Activated CD8-positive, alpha-beta T cell treated with anti-CD3 and anti-CD28 coated beads for 36 hours (primary cell): ENCODE measurements at regions not wholly inside any gene's neighbourhood (a gene's known extent, or its start where the extent isn't known, plus 50 kb on each side); places are given as distances from the start of the nearest gene placed in this dataset.
A peak's percentile ranks its signal among the peaks of the same experiment; 100 is the strongest.

ENCODE experiments used
- ATAC-seq: fragments of 200-7000 bp; cut with Tn5 transposase; one replicate; pipeline ENCODE4 v1.10.0; 2021; ENCODE audit warnings: mild to moderate bottlenecking, moderate library complexity
- CTCF ChIA-PET: fragments of 350-600 bp; sonication (Branson Sonifier 250); formaldehyde crosslinking; loops from one replicate; lab custom pipeline; 2021; ENCODE audit warnings: antibody characterized with exemption; lab: Charles Lee
- POLR2A ChIA-PET: fragments of 350-600 bp; sonication (Branson Sonifier 250); formaldehyde crosslinking; loops from one replicate; lab custom pipeline; 2021; ENCODE audit warnings: antibody characterized with exemption; lab: Charles Lee
- DNase-seq: peaks from one replicate; pipeline ENCODE4 v3.0.0-alpha.2; 2020
- H3K27ac Mint-ChIP-seq: one replicate; pipeline ENCODE4 v1.8.0; 2021; ENCODE audit warnings: mild to moderate bottlenecking, mixed read lengths
- H3K27me3 Mint-ChIP-seq: one replicate; pipeline ENCODE4 v1.8.0; 2021; ENCODE audit warnings: mixed read lengths
- H3K36me3 Mint-ChIP-seq: one replicate; pipeline ENCODE4 v1.8.0; 2021; ENCODE audit warnings: low read depth, mixed read lengths
- H3K4me1 Mint-ChIP-seq: one replicate; pipeline ENCODE4 v1.8.0; 2021; ENCODE audit warnings: low read depth, mixed read lengths
- H3K4me3 Mint-ChIP-seq: one replicate; pipeline ENCODE4 v1.8.0; 2021; ENCODE audit warnings: mild to moderate bottlenecking, moderate library complexity, mixed read lengths
- H3K9me3 Mint-ChIP-seq: one replicate; pipeline ENCODE4 v1.8.0; 2021; ENCODE audit warnings: mixed read lengths
- intact Hi-C: fragments of 100-400 bp; cut with micrococcal nuclease; formaldehyde crosslinking; loops from one replicate; pipeline ENCODE4 v1.10.0; 2022
- TF ChIP-seq, protein P1 (sequence below): fragments of 200-600 bp; IDR thresholded peaks from one replicate; pipeline ENCODE4 v1.8.0; 2022; ENCODE audit warnings: antibody characterized with exemption, mild to moderate bottlenecking

DNA sequence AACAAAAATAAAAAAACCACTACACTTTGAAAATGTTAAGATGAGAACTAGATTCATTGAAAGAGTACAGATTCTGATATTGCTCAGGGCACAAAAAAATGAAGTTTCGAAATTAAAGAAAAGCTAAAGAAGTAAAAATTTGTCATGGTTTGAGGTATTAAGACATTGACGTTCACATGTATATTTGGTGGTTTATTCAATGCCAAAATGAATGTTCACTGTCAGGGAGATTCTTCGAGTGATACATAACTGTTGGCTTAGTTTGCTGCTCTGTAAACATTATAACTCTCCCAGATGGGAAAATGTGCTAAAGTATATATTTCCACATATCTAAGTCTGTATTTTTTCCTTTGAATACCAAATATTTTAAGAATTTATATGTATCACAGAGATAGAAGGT, 345.0 kb downstream of the SEMA3D start:
- no peak for DNase-seq
- Mint-ChIP-seq H3K4me3 (no peak overlapping the region), H3K36me3 (no peaks in the 10 kb centered on the region), H3K27me3 (no peaks in the 10 kb centered on the region), H3K4me1 (no peaks in the 10 kb centered on the region), H3K9me3 (no peaks in the 10 kb centered on the region), H3K27ac (no peak overlapping the region)
- TF ChIP-seq, protein P1, sequence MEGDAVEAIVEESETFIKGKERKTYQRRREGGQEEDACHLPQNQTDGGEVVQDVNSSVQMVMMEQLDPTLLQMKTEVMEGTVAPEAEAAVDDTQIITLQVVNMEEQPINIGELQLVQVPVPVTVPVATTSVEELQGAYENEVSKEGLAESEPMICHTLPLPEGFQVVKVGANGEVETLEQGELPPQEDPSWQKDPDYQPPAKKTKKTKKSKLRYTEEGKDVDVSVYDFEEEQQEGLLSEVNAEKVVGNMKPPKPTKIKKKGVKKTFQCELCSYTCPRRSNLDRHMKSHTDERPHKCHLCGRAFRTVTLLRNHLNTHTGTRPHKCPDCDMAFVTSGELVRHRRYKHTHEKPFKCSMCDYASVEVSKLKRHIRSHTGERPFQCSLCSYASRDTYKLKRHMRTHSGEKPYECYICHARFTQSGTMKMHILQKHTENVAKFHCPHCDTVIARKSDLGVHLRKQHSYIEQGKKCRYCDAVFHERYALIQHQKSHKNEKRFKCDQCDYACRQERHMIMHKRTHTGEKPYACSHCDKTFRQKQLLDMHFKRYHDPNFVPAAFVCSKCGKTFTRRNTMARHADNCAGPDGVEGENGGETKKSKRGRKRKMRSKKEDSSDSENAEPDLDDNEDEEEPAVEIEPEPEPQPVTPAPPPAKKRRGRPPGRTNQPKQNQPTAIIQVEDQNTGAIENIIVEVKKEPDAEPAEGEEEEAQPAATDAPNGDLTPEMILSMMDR, result no peak
- ChIA-PET CTCF (no interaction called here), POLR2A (no interaction called here)
- ATAC-seq, result no peak
- intact Hi-C loops, result no loop called here

DNA sequence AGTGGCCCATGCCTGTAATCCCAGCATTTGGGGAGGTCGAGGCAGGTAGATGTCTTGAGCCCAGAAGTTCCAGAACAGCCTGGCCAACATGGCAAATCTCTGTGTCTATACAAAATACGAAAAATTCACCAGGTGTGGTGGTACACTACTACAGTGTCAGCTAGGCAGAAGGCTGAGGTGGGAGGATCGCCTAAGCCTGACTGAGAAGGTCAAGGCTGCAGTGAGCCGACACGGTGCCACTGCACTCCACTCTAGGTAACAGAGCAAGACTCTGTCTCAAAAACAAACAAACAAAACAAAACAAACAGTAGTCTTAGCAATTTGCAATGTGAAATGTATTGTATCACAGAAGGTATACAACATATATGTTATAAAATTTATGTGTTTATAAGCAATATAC, 348.0 kb downstream of the SEMA3D start:
- H3K36me3 Mint-ChIP-seq, result no peaks in the 10 kb centered on the region
- POLR2A ChIA-PET, result no interaction called here
- H3K9me3 Mint-ChIP-seq, result no peaks in the 10 kb centered on the region
- TF ChIP-seq, protein P1, result no peak
- intact Hi-C loops, result no loop called here
- CTCF ChIA-PET, result no interaction called here
- H3K27ac Mint-ChIP-seq, result no peak overlapping the region
- no peaks in the 10 kb centered on the region for H3K27me3 Mint-ChIP-seq
- no peaks in the 10 kb centered on the region for H3K4me1 Mint-ChIP-seq
- DNase-seq, result no peak
- ATAC-seq, result no peak
- H3K4me3 Mint-ChIP-seq, result no peak overlapping the region

DNA sequence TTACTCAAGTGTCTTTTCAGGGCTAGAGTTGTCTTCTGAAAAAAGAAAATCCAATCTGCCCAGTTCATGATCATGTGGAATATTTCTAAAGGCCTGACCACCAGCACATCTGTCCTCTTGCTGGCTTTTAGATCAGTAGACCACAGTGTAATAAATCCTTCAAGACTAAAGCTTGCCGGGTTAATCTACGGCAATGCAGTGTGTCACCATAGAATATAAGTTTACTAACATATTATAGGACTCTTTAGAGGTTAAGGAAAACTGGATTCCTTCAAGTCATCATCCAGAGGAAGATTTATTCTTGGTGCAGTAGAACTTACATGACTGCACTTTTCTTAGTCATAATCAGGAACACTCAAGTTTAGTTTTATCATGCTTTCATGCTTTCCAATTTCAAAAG, 349.5 kb downstream of the SEMA3D start:
- Mint-ChIP-seq H3K27ac (no peak overlapping the region), H3K36me3 (no peaks in the 10 kb centered on the region), H3K9me3 (no peaks in the 10 kb centered on the region), H3K27me3 (no peaks in the 10 kb centered on the region), H3K4me3 (no peak overlapping the region), H3K4me1 (no peaks in the 10 kb centered on the region)
- no peak for DNase-seq
- CTCF ChIA-PET, result no interaction called here
- POLR2A ChIA-PET, result no interaction called here
- TF ChIP-seq, protein P1, result no peak
- no peak for ATAC-seq
- intact Hi-C loops, result no loop called here

DNA sequence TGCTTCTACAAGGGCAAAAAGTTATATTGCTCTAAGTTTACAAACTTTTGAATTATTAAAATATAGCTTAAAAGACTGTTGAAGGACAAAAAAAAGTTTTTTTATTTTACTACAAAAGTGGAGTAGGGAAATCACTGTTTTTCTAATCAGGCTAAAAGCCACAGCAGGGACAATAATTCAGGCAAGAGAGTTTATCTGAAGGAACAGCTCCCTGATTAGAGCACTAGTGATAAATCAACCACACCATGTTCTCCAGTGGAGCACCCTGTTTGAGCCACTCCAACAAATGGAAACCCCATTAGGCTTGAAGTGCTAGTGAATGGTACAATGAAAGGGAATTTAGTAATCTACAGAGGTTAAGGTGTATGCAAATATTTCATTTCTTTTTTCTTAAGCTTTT, 357.1 kb downstream of the SEMA3D start:
- H3K36me3 Mint-ChIP-seq, result no peaks in the 10 kb centered on the region

DNA sequence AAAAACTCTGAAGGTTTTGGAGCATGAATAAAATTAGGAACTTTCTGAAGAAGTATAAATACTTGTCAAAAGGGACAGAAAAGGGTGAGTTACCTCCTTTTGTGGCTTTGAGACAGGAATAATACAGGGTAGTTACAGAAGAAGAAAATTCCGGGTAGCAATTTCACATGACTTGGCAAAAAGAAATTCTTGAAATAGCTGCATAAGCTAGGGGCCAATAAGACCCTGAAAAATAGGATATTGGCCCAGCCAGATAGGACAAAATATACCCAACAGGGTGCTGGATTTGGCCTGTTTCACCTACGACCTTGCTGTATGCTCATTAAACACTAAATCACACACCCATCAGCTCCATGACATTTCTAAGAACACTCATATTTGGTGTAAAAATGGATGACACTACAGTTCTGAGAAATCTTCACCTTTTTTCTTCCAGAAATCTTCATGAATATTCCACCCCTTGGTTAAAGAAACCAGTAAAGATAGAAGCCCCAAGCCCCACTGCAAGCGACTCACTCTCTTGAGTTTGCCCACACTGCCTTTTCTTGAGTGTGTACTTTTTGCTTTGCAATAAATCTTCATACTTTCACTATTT, 362.7 kb downstream of the SEMA3D start:
- intact Hi-C loops, result no loop called here
- no peaks in the 10 kb centered on the region for H3K9me3 Mint-ChIP-seq
- no peaks in the 10 kb centered on the region for H3K36me3 Mint-ChIP-seq
- ATAC-seq, result no peak
- H3K27me3 Mint-ChIP-seq, result no peaks in the 10 kb centered on the region
- POLR2A ChIA-PET, result no interaction called here
- CTCF ChIA-PET, result no interaction called here
- TF ChIP-seq, protein P1, result no peak
- H3K27ac Mint-ChIP-seq, result no peak overlapping the region
- peak; percentile 2 for DNase-seq
- no peaks in the 10 kb centered on the region for H3K4me1 Mint-ChIP-seq
- H3K4me3 Mint-ChIP-seq, result no peak overlapping the region

More for the DNA sequence above, 357.1 kb downstream of the SEMA3D start:
- Mint-ChIP-seq H3K9me3 (no peaks in the 10 kb centered on the region), H3K27ac (no peak overlapping the region), H3K4me1 (no peaks in the 10 kb centered on the region), H3K27me3 (no peaks in the 10 kb centered on the region), H3K4me3 (no peak overlapping the region)
- ChIA-PET POLR2A (no interaction called here), CTCF (interaction anchor here (1.0 kb wide), 1 partner anchor 193 kb away, joined by 3 read pairs; no protein-coding TSS in a partner anchor)
- DNase-seq, result no peak
- ATAC-seq, result no peak
- TF ChIP-seq, protein P1, result no peak
- intact Hi-C loops, result no loop called here
